ENCODE measurements at regions not wholly inside any gene's neighbourhood (a gene's known extent, or its start where the extent isn't known, plus 50 kb on each side); places are given as distances from the start of the nearest gene placed in this dataset.

DNA sequence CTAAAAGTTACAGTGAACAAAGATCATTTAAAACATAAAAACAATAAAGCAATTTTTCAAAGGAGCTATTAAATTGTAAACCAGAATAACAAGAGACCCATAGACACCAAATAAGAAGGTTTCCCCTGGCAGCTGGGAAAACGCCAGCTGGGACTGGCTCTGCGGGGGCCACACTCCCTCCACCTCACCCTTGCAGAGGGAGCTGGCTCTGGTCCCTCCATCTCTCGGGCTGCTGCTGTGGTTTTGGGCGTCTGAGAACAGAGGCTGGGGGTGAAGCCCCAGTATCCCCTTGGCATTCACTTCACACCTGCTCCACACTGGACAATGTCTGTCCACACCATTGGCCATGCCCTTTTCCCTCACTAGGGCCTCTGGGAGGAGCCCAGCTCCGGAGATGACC lies 62.1 kb upstream of the OTOS start:
- TF ChIP-seq EZH2 (IDR thresholded peaks at IDR 0.05; ENCODE audit: insufficient read depth, poor library complexity, severe bottlenecking) (no peak), EZH2phosphoT487 (IDR thresholded peaks at IDR 0.05; ENCODE audit: insufficient read depth, low read depth) (no peak)

All from GM23248 (cell line).